GM19372 (cell line): ENCODE measurements at regions not wholly inside any gene's neighbourhood (a gene's known extent, or its start where the extent isn't known, plus 50 kb on each side); places are given as distances from the start of the nearest gene placed in this dataset.
"Not testable (repeated sequence)": the region's sequence is repeated elsewhere in the genome, so short reads cannot be mapped to it uniquely, and the experiment has no call there.

ENCODE experiments used
- ATAC-seq: cut with Tn5 transposase; IDR thresholded peaks from one replicate; pipeline ENCODE4 v1.9.1; 2021; ENCODE audit warnings: mild to moderate bottlenecking, low read depth, moderate library complexity; ENCODE audit not compliant: unreplicated experiment

DNA sequence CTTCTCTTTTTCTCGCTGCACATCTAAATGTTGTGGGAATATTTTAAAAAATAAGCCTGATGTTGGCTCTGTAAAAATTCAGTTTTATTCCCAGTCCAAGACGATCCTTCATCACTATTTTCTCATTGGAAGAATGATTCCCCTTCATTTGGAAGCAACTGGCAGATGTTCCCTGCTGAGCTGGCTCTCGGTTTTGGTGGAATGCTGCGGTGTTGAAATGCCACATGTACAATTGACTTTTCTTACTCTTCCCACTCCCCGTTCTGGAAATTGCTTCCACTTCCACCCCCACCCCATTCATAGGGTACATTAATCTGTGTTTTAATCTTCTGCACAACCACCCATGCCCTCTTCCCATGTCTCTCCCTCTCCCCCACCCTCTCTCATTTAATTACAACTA lies 496.3 kb upstream of the MAP3K7 start:
- no peak for ATAC-seq

GRCh38 chr6:91082311-91082832 lies 495.5 kb upstream of the MAP3K7 start:
- no peak for ATAC-seq

DNA sequence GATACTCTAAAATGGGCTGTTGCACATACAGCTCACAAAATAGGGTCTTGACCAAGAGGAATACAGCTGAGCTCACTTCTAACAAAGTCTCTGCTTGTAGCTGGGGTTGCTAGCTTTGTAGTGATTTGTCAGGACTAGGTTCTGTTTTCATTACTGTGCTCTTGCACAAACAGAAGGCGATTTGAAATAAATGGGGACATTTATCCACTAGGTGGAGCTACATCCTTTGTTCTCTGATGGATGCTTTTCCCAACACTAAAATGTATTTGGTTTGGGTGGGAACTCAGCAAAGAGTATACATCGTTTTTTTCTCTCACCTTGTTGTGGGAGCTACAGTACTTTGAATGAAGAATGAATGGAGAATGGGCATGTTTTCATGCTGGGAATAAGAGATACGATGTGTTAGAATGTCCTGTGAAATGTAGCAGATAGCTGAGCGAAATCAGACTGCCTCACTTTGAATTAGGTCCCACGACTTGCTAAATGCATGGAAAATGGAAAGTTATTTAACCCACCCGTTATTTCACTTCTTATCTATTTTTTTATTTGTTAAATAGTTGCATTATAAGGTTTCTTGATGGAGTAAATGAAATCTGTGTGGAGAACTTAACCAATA lies 494.7 kb upstream of the MAP3K7 start:
- peak; percentile 51 for ATAC-seq

- ATAC-seq, result no peak
Observed at GRCh38 chr6:91080871-91081270, 494.0 kb upstream of the MAP3K7 start.

DNA sequence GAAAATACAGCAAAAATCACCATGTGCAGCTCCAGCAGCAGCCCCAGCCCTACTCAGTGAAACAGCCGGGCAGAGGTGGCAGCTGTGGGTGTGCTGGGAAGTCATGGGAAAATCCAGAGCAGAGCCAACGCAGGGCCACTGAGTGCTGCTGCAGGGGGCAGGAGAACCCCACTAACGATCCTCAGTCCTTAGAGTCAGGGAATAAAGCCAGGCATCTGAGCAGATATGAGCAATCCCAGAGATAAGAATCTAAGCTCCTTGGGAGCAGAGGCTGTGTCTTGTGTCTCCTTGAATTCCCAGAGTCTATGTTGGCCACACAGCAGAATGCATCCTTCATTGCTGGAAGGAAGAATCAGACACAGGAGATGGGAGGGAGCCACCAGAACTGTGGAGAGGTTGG lies 493.1 kb upstream of the MAP3K7 start:
- no peak for ATAC-seq

DNA sequence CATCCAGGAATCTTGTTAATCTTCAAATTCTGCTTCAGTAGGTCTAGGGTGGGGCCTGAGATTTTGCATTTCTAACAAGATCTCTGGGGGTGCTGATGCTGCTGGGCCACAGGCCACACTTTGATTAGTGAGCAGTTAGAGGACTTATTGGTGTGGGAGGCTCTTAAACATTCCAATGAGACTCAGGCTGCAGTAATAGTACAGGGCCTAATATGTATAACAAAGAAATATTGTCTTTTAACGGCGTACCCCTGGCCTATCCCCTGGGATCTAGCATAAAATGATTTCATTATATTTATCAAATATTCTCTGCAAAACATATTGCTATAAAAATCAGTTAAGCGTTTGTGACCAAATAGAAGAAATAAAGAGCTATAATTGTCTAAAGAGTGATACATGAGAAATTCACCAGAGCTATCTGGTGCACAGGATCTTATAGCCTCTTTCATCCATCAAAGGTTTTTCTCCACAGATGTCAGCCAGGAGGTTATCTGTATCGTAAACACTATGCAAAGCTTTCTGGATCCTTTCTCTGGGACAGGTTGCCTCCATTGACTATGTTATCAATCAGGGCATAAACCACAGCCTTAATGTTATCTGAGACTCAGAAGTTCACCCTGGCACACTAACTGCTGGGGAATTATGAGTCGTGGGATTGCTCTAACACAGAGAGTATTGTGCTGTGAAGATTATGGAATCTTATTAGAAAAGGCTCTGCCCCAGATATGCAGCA lies 488.5 kb upstream of the MAP3K7 start:
- ATAC-seq, result no peak

DNA sequence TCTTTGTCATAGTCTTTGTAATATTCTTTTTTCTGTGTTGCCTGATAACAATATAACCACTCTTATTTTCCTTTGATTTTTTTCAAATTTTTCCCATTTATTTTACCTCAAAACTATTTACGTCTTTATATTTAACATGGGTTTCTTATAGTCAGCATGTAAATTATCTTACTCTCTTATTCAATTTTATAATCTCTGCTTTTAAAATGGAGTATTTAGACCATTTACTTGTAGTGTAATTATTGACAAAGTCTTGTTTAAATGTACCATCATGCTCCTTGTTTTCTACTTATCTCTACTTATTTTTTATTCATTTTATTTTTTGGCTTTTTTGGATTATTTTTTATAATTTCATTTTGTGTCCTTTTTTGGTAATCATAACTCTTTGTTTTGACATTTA lies 476.5 kb upstream of the MAP3K7 start:
- no peak for ATAC-seq

DNA sequence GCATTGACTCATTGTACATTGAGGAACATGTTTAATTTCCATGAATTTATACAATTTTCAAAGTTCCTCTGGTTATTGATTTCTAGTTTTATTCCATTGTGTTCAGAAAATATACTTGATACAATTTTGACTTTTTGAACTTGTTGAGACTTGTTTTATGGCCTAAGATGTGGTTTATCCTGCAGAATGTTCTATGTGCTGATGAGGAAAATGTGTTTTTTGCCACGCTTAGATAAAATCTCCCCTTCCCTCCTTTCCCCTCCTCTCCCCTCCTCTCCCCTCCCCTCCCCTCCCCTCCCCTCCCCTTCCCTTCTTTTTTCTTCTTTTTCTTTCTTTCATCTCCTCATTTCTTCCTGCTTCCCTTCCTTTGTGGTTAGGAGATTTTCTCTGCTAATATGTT lies 470.8 kb upstream of the MAP3K7 start:
- ATAC-seq, result no peak

GRCh38 chr6:91055959-91056358 lies 469.1 kb upstream of the MAP3K7 start:
- no peak for ATAC-seq

DNA sequence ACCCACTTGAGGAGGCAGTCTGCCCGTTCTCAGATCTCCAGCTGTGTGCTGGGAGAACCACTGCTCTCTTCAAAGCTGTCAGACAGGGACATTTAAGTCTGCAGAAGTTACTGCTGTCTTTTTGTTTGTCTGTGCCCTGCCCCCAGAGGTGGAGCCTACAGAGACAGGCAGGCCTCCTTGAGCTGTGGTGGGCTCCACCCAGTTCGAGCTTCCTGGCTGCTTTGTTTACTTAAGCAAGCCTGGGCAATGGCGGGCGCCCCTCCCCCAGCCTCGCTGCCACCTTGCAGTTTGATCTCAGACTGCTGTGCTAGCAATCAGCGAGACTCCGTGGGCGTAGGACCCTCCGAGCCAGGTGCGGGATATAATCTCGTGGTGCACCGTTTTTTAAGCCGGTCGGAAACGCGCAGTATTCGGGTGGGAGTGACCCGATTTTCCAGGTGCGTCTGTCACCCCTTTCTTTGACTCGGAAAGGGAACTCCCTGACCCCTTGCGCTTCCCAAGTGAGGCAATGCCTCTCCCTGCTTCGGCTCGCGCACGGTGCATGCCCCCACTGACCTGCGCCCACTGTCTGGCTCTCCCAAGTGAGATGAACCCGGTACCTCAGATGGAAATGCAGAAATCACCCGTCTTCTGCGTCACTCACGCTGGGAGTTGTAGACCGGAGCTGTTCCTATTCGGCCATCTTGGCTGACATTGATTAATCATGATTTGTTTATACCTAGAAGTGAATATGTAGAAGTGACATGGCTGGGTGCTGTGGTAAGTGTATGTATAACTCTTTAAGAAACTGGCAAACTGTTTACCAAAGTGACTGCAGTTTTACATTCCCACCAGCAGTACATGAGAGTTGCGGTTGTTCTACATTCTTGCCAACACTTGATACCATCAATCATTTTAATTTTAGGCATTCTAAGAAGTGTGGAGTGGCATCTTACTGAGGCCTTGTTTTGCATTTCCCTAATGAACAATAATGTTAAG lies 465.9 kb upstream of the MAP3K7 start:
- ATAC-seq, result not testable (repeated sequence)

- ATAC-seq, result no peak
Observed at GRCh38 chr6:91045161-91045560, 458.3 kb upstream of the MAP3K7 start.

- no peak for ATAC-seq
Observed at GRCh38 chr6:91043751-91044150, 456.9 kb upstream of the MAP3K7 start.

DNA sequence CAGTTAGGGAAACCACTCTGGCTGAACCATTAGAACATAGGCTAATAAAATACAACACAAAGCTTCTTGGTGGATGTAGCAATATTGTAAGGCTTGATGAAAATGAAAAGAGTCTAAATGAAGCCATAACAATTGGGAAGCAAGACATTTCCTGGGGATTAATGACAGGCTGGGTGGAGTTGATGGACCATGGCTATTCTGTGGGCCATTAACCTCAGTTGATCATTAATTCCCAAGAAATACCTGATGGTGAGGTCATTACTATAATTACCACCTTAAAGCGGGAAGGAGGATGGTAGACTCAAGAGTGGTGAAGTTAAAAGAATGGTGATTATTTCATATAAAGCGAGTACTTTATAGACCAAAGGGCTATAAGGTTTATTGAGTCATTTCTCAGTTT lies 455.8 kb upstream of the MAP3K7 start:
- no peak for ATAC-seq

- ATAC-seq, result no peak
Observed at GRCh38 chr6:91033964-91034363, 447.1 kb upstream of the MAP3K7 start.

DNA sequence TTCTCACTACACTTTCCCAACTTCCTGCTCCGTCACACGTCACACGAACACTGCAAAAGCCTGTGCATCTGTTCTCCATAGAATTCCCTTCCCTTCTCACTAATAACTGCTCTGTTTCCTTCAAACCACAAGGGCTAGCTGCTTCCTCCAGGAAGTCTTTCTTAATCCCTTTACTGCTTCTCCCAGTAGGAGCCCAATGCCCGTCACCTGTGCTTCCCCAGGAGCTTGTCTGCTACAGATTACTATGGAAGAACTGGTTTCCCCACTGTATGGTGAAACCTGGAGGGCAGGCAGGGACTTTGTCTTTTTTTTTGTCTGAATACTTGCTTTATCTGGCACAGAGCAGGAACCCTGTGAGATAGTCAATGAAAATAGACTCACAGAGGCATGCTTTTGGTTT lies 444.7 kb upstream of the MAP3K7 start:
- ATAC-seq, result no peak

GRCh38 chr6:91029211-91029610 lies 442.3 kb upstream of the MAP3K7 start:
- ATAC-seq, result no peak

GRCh38 chr6:91023529-91023928 lies 436.7 kb upstream of the MAP3K7 start:
- no peak for ATAC-seq

DNA sequence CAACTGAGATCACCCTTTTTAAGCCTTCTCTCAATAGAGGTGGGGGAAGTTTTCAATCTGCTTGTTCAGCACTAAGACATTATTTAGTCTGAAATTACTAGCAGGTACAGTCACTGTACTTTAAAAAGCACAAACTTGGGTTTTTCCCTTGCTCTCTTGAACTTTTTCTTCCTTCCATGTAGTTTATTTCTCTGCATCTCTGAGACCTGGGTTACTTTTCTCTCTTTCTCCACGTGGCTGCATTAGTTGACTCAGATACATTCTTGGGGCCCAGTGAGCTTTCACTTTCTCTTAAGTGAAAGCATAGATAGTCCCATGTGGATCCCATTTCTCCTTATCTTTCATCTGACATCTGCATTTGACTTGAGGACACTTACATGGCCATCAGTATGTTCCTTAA lies 433.9 kb upstream of the MAP3K7 start:
- ATAC-seq, result no peak

- ATAC-seq, result no peak
Observed at GRCh38 chr6:91018586-91018985, 431.7 kb upstream of the MAP3K7 start.

GRCh38 chr6:91013511-91013910 lies 426.6 kb upstream of the MAP3K7 start:
- no peak for ATAC-seq

GRCh38 chr6:90997076-90997475 lies 410.2 kb upstream of the MAP3K7 start:
- ATAC-seq, result no peak
